NOMO-1 (cell line): ENCODE measurements at regions not wholly inside any gene's neighbourhood (a gene's known extent, or its start where the extent isn't known, plus 50 kb on each side); places are given as distances from the start of the nearest gene placed in this dataset.
"Not testable (repeated sequence)": the region's sequence is repeated elsewhere in the genome, so short reads cannot be mapped to it uniquely, and the experiment has no call there.

Experiments
- DNase-seq, 2 experiments: peaks; one replicate each; lab custom pipeline; 2025; ENCODE audit not compliant: unreplicated experiment in 2 of 2; lab: John Stamatoyannopoulos, UW

- no peak for DNase-seq
Observed at GRCh38 chr13:71018544-71018943, 848.5 kb downstream of the DACH1 start.

- no peak for DNase-seq
Observed at GRCh38 chr13:71017607-71018006, 849.4 kb downstream of the DACH1 start.

- no peak for DNase-seq
Observed at GRCh38 chr13:71015516-71015915, 851.5 kb downstream of the DACH1 start.

GRCh38 chr13:71015021-71015420 lies 852.0 kb downstream of the DACH1 start:
- DNase-seq: no peak

- no peak for DNase-seq
Observed at GRCh38 chr13:71005919-71006318, 861.1 kb downstream of the DACH1 start.

GRCh38 chr13:70995338-70995737 lies 871.7 kb downstream of the DACH1 start:
- DNase-seq: peak in 1 of 2 experiments; percentile 4

- DNase-seq: no peak
Observed at GRCh38 chr13:70994191-70994590, 872.8 kb downstream of the DACH1 start.

GRCh38 chr13:70987043-70987442 lies 878.8 kb upstream of the KLHL1 start:
- no peak for DNase-seq

GRCh38 chr13:70985371-70985770 lies 877.1 kb upstream of the KLHL1 start:
- no peak for DNase-seq

GRCh38 chr13:70981219-70981618 lies 873.0 kb upstream of the KLHL1 start:
- DNase-seq: not testable (repeated sequence)

GRCh38 chr13:70969321-70969720 lies 861.1 kb upstream of the KLHL1 start:
- DNase-seq: no peak

- no peak for DNase-seq
Observed at GRCh38 chr13:70967564-70967963, 859.3 kb upstream of the KLHL1 start.

- peak in 1 of 2 experiments; percentile 49 for DNase-seq
Observed at GRCh38 chr13:70964874-70965273, 856.6 kb upstream of the KLHL1 start.

- no peak for DNase-seq
Observed at GRCh38 chr13:70964124-70964523, 855.9 kb upstream of the KLHL1 start.

- DNase-seq: peak in 1 of 2 experiments; percentile 41
Observed at GRCh38 chr13:70960841-70961443, 852.7 kb upstream of the KLHL1 start.

- peak in 1 of 2 experiments; percentile 26 for DNase-seq
Observed at GRCh38 chr13:70959035-70959775, 851.0 kb upstream of the KLHL1 start.

GRCh38 chr13:70955887-70956286 lies 847.6 kb upstream of the KLHL1 start:
- DNase-seq: no peak

GRCh38 chr13:70950664-70951063 lies 842.4 kb upstream of the KLHL1 start:
- DNase-seq: no peak

- DNase-seq: no peak
Observed at GRCh38 chr13:70945506-70945905, 837.3 kb upstream of the KLHL1 start.

- no peak for DNase-seq
Observed at GRCh38 chr13:70941454-70941853, 833.2 kb upstream of the KLHL1 start.

GRCh38 chr13:70938462-70938861 lies 830.2 kb upstream of the KLHL1 start:
- no peak for DNase-seq

GRCh38 chr13:70932511-70932910 lies 824.3 kb upstream of the KLHL1 start:
- no peak for DNase-seq
